GM21381 (cell line): ENCODE measurements at regions not wholly inside any gene's neighbourhood (a gene's known extent, or its start where the extent isn't known, plus 50 kb on each side); places are given as distances from the start of the nearest gene placed in this dataset.

Source experiments
- ATAC-seq: cut with Tn5 transposase; IDR thresholded peaks from one replicate; pipeline ENCODE4 v1.9.1; 2021; ENCODE audit warnings: mild to moderate bottlenecking, moderate library complexity; ENCODE audit not compliant: unreplicated experiment

GRCh38 chr13:29713839-29714238 lies 118.4 kb upstream of the SLC7A1 start:
- no peak for ATAC-seq

GRCh38 chr13:29711776-29712175 lies 116.3 kb upstream of the SLC7A1 start:
- no peak for ATAC-seq

- no peak for ATAC-seq
Observed at GRCh38 chr13:29710511-29710910, 115.0 kb upstream of the SLC7A1 start.

DNA sequence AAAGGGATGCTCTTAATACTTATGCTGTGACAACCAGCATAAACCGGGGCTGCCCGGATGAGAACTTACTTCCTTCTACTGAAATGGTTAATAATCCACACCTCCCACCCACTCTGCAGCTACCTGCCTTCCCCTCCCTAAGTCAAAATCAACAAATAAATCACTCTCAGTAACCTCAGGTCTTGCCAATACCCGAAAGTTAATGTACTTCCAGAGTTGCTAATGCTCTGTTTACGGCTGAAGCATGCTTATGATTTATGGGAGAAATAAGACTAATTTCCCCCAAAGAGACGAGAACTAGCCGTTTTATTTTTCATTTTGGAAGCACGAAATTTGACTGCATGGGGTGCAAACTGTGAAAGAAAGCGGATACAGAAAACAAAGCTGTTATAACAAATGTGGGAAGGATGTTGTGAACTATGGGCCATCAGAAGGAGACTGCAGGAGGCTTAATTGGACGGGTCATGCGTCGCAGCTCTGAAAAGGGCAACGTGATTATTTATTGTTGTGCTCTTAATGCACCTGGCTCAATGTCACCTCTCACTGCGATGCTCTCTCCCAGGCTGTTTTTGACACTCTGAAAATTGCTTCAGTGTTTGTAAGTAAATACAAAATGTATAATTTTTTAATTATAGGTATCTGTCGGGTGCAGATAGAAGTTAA lies 114.0 kb upstream of the SLC7A1 start:
- ATAC-seq = no peak

GRCh38 chr13:29707876-29708543 lies 112.5 kb upstream of the SLC7A1 start:
- peak; percentile 69 for ATAC-seq

GRCh38 chr13:29706923-29707322 lies 111.4 kb upstream of the SLC7A1 start:
- no peak for ATAC-seq

- no peak for ATAC-seq
Observed at GRCh38 chr13:29704648-29705047, 109.2 kb upstream of the SLC7A1 start.

DNA sequence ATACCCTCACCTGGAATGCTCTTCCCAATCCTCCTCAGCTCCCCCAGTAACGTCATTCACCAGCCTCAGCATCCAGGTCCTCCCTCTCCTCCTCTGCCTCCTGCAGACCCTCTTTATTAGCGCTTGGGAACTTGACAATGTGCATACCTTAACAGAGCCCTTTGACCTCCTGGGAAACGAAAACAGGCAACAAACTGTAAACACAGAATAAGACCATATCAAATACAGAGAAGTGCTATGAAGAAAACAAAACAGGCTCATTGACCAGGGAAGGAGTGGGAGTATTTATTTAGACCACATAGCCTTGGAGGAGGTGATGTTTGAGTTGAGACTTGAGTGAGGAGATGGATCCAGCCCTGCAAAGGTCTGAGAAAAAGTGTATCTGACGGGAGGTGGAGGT lies 107.9 kb upstream of the SLC7A1 start:
- ATAC-seq = no peak

GRCh38 chr13:29702912-29703351 lies 107.4 kb upstream of the SLC7A1 start:
- ATAC-seq = no peak

DNA sequence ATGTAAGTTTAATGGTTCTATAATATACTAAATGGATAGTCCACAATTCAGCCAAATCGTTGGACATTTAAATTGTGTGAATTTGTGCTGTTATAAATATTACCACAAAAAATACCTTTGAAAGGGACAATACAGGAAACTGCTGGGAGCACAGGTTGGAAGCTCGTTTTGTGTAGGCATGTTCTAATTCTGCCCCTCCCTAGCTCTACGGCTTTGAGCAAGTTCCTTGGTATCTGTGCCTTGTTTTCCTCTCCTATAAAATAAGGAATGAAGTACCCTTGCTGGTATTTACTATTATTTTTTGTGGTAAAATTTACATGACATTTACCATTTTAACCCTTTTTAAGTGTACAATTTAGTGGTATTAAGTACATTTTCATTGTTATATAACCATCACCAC lies 102.6 kb upstream of the SLC7A1 start:
- no peak for ATAC-seq

DNA sequence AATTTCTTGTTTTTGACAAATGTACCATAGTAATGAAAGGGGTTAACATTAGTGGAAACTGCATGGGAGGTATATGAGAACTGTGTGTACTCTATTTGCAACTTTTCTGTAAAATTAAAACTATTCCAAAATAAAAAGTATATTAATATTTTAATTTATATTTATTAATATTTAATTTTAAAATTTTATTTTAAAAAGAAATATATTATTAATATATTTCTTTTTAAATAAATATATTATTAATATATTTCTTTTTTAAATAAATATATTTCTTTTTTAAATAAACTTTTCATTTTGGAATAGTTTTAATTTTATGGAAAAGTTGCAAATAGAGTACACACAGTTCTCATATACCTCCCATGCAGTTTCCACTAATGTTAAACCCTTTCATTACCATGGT lies 101.1 kb upstream of the SLC7A1 start:
- ATAC-seq = no peak

GRCh38 chr13:29693275-29693945 lies 97.9 kb upstream of the SLC7A1 start:
- ATAC-seq = no peak

DNA sequence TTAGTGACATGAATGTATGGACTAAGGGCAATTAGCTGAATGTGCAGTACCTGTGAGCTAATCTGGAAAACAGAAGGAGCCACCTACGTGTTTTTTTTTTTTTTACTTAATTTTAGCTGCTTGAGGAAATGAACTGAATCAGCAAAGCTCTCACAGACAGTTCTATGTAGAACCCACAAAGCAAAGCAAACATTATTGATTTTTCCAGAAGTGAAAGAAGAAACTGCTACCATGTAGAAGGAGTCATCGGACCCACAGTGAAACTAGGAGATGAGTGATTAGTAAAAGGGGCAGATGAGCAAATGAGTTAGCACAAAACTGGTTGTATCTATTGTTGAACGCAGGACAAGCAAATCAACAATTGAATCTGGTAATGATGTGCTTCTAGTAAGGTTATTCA lies 94.1 kb upstream of the SLC7A1 start:
- no peak for ATAC-seq

- ATAC-seq = no peak
Observed at GRCh38 chr13:29688193-29688592, 92.7 kb upstream of the SLC7A1 start.

- no peak for ATAC-seq
Observed at GRCh38 chr13:29684441-29684840, 89.0 kb upstream of the SLC7A1 start.

DNA sequence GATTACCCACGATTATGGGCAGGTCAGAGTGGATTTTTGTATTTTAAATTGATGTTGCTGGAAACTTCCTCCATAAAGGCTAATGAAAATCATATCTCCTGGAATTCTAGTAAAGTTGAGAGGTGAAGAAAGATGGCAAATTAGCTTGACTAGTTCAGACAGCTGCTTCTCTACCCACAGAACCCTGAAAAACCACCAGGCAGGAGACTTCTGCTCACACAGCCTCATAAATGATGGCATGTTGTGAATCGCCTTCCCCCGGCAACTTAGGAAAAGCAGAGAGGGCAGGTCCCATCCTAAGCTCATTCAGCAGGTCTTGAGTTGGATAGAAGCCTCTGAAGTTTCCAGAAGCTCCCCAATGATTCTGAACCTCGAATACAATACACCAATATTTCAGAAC lies 87.6 kb upstream of the SLC7A1 start:
- ATAC-seq = no peak

DNA sequence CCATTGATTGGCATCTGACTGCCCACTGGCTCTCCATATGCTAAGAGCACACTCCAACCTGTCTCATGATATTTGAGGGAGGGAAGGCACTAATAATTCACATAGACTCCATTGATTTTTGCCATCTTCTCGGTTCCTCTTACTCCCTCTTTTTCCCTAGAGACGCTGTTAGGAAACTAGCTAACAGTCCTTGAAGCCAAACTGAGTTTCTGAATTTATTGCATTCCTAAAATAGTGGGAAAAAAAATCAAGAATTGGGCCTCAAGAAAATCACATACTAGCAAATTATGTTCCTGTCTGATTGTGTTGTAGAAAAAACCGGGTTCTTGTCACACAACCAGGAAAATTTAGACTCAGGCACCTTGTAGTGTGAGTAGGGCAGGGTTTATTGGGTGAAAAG lies 86.4 kb upstream of the SLC7A1 start:
- ATAC-seq = no peak

DNA sequence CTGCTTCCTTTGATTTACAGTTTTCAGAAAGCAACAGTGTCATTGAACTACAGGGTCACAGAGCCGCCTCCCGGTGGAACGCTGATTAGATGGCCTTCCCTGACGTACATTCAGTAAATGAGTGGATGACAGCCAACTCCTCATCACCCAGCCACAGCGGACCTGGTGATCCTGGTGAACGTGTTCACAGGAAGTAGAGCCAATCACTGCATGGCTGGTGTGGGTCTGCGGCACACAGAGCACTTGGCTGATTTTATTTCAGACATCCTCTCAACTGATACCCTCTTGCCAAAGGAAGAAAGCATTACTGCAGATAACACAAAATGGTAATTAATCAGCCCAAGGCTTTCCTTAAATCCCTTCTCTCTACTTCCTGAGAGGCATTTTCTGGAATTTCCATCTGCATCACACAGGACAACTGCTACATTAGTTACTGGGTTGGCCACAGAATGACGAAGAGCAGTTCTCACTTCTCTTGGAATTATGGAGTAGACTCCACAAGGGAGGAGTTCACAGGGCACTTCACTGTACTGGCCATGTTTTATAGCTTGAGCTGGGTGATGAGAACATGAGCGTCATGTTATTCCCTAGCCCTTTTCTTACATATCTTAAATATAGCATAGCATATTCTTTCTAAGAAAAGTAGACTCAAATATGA lies 84.0 kb upstream of the SLC7A1 start:
- ATAC-seq = no peak

GRCh38 chr13:29677627-29678026 lies 82.1 kb upstream of the SLC7A1 start:
- no peak for ATAC-seq

DNA sequence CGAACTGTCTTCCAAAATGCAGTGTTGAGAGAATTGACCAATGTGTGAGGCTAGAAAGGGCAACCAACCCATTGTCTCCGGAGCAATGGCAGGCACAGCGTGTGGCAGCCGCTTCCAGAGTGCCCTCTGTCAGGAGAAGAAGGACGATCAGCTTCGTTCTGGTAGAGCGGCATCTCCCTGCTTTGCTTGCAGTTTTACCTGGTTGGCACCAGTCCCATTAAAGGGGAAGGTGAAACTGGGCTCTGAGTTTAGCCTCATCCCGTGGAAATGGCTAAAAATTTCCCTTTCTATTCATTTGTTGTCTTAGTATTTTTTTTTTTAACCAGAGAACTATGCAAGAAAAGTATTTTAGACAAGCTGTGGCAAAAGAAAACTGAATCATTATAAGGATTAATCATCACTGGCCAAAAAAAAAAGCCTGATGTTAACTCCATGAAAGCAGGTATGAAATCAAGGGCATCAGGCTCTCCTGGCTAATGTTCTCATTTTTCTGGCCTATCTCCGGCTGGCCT lies 81.5 kb upstream of the SLC7A1 start:
- no peak for ATAC-seq

DNA sequence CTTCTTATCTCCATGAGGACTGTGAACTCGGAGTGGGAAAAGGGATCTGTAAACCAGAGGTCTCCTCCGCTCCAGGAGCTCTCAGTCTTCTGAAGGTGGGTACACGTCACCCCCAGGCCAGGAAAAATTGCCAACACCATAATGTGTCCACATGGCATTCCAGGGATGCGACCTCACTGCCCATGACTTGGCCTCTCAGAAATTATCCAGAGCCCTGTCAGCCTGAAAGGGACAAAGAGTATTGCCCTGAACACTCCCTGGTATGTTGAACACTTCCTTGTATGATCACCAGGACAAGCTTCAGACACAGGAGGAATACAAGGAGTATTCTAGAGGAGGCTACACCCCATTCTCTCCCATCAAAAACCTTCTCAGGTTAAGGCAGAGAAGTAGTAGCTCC lies 81.0 kb upstream of the SLC7A1 start:
- no peak for ATAC-seq

DNA sequence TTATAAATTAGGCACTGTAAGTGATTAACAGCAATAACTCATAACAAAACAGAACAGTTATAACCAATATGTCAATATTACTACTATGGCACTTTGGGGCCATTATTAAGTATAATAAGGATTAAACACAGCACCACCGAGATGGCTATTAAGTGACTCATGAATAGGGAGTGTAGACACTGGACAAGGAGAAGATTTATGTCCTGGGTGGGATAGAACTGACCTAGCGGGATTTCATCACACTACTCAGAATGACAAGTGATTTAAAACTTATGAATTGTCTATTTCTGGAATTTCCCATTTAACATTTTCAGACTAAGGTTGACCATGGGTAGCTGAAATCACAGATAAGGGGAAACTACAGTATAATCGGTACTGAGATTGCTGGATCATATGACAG lies 79.0 kb upstream of the SLC7A1 start:
- no peak for ATAC-seq
